K562 (cell line): ENCODE measurements at regions not wholly inside any gene's neighbourhood (a gene's known extent, or its start where the extent isn't known, plus 50 kb on each side); places are given as distances from the start of the nearest gene placed in this dataset.

ENCODE experiments used
- ATAC-seq: fragments of 200-7000 bp; cut with Tn5 transposase; 3 replicates; pipeline ENCODE4 v1.9.1; 2020; ENCODE audit warnings: moderate library complexity
- BruUV-seq: library from RNA; stranded (reverse); fragments of 400-500 nt; replicated peaks from 2 replicates; lab custom pipeline; 2021; lab: Mats Ljungman, UMichigan
- CTCF ChIA-PET: fragments of 300-600 bp; formaldehyde crosslinking; extraction: SDS; loops from one replicate; lab custom pipeline; 2021; ENCODE audit warnings: low intra/inter-chr PET ratio; lab: Yijun Ruan, JAX
- POLR2A ChIA-PET: fragments of 300-600, 350-650 bp; sonication (Branson Sonifier 250); formaldehyde crosslinking; extraction: SDS; loops from one replicate; lab custom pipeline; 2021; ENCODE audit warnings: antibody characterized with exemption, inconsistent platforms; lab: Yijun Ruan, JAX
- DNase-seq, 4 experiments: peaks; one replicate each; pipeline versions ENCODE4 v3.0.0 to v3.0.0-alpha.2; 2011 to 2018; ENCODE audit warnings: low spot score in 3 of 4, mixed read lengths in 3 of 4; ENCODE audit errors: extremely low read depth in 1 of 4
- FAIRE-seq: peaks from 2 replicates; lab custom pipeline; 2011; peaks lifted over from hg19 to GRCh38; lab: Jason Lieb, UNC
- H2AFZ ChIP-seq: 2 replicates; pipeline ENCODE4 v1.6.0; 2011; ENCODE audit warnings: low read depth, low read length, control low read depth, inconsistent platforms
- H3K27ac ChIP-seq: fragments of 200-600 bp; 3 replicates; pipeline ENCODE4 v1.8.0; 2011; ENCODE audit warnings: low read depth, mild to moderate bottlenecking, control low read depth, inconsistent platforms, low read length, moderate library complexity, mixed read lengths; ENCODE audit errors: extremely low read depth
- H3K27me3 ChIP-seq, 2 experiments: fragments of 300-600 bp in 1 of 2; 2 replicates in 1 of 2; 3 replicates in 1 of 2; pipeline versions ENCODE4 v1.6.0 to v1.8.0; 2011; ENCODE audit warnings: inconsistent platforms in 2 of 2, low read length in 2 of 2, mild to moderate bottlenecking in 1 of 2, mixed read lengths in 1 of 2, moderate library complexity in 1 of 2; ENCODE audit not compliant: control insufficient read depth in 2 of 2, insufficient read depth in 2 of 2
- H3K36me3 ChIP-seq: fragments of 300-600 bp; 3 replicates; pipeline ENCODE4 v1.8.0; 2011; ENCODE audit warnings: mild to moderate bottlenecking, low read length, inconsistent platforms; ENCODE audit not compliant: control insufficient read depth, insufficient read depth
- H3K4me1 ChIP-seq, 2 experiments: fragments of 200-600 bp in 1 of 2; replicated peaks in 1 of 2; 2 replicates in 1 of 2; 3 replicates in 1 of 2; pipeline versions ENCODE4 v1.5.1 to v1.8.0; 2011; ENCODE audit warnings: inconsistent platforms in 2 of 2, low read length in 2 of 2, mild to moderate bottlenecking in 1 of 2, mixed read lengths in 1 of 2, moderate library complexity in 1 of 2; ENCODE audit not compliant: control insufficient read depth in 2 of 2, insufficient read depth in 2 of 2
- H3K4me2 ChIP-seq: 2 replicates; pipeline ENCODE4 v1.6.1; 2011; ENCODE audit warnings: low read length, control low read depth, inconsistent platforms, mixed read lengths; ENCODE audit not compliant: insufficient read depth
- H3K4me3 ChIP-seq: fragments of 200-600 bp; sonication (generic), shearing (Covaris generic); 2 replicates; pipeline ENCODE4 v1.5.1; 2016; ENCODE audit warnings: control low read depth, inconsistent platforms
- H3K79me2 ChIP-seq: fragments of 200-600 bp; 3 replicates; pipeline ENCODE4 v1.8.0; 2011; ENCODE audit warnings: low read length, inconsistent platforms; ENCODE audit not compliant: control insufficient read depth, insufficient read depth
- H3K9ac ChIP-seq, 2 experiments: 2 replicates each; pipeline versions ENCODE4 v1.6.0 to v1.6.1; 2011; ENCODE audit warnings: low read depth in 2 of 2, low read length in 2 of 2, control low read depth in 1 of 2, inconsistent platforms in 1 of 2, mild to moderate bottlenecking in 1 of 2, mixed read lengths in 1 of 2; ENCODE audit not compliant: insufficient read depth in 1 of 2
- H3K9me1 ChIP-seq: one replicate; pipeline ENCODE4 v1.6.0; 2011; ENCODE audit warnings: inconsistent platforms, mild to moderate bottlenecking, low read length, moderate library complexity; ENCODE audit not compliant: control insufficient read depth, insufficient read depth
- H3K9me3 ChIP-seq: replicated peaks from 2 replicates; pipeline ENCODE4 v1.5.1; 2011; ENCODE audit warnings: low read depth, low read length, inconsistent platforms; ENCODE audit not compliant: control insufficient read depth, insufficient read depth
- H4K20me1 ChIP-seq: replicated peaks from 2 replicates; pipeline ENCODE4 v1.6.1; 2011; ENCODE audit warnings: low read length, inconsistent platforms, mixed read lengths; ENCODE audit not compliant: control insufficient read depth, insufficient read depth
- AFF4 ChIP-seq: sonication (generic); formaldehyde crosslinking; IDR thresholded peaks from 2 replicates; pipeline ENCODE4 v1.8.0; 2023; ENCODE audit warnings: mild to moderate bottlenecking, missing genetic modification reagents
- ARHGAP35 ChIP-seq: fragments of 450-650 bp; IDR thresholded peaks from 2 replicates; pipeline ENCODE4 v1.6.1; 2018; ENCODE audit not compliant: partially characterized antibody
- CCAR2 ChIP-seq: fragments of 200-400 bp; formaldehyde crosslinking; IDR thresholded peaks from 2 replicates; pipeline ENCODE4 v1.6.1; 2017; ENCODE audit warnings: mild to moderate bottlenecking, low read depth, low read length
- CREB1 ChIP-seq, 2 experiments: sonication (generic) in 1 of 2; formaldehyde crosslinking in 1 of 2; IDR thresholded peaks; 2 replicates each; pipeline versions ENCODE4 v1.6.1 to v1.8.0; 2012 to 2022; ENCODE audit warnings: inconsistent platforms in 1 of 2, mild to moderate bottlenecking in 1 of 2, missing genetic modification reagents in 1 of 2, moderate library complexity in 1 of 2
- EP400 ChIP-seq: fragments of 450-650 bp; IDR thresholded peaks from 2 replicates; pipeline ENCODE4 v1.6.1; 2017; ENCODE audit warnings: antibody characterized with exemption, mild to moderate bottlenecking, moderate library complexity
- MED1 ChIP-seq: sonication (generic); formaldehyde crosslinking; IDR thresholded peaks from 2 replicates; pipeline ENCODE4 v1.8.1; 2023; ENCODE audit warnings: missing genetic modification reagents, borderline replicate concordance
- MEF2A ChIP-seq: IDR thresholded peaks from 2 replicates; pipeline ENCODE4 v1.6.1; 2011; ENCODE audit warnings: low read depth, mild to moderate bottlenecking, low read length, moderate library complexity; ENCODE audit not compliant: control insufficient read depth
- POLR2AphosphoS2 ChIP-seq: IDR thresholded peaks from 2 replicates; pipeline ENCODE4 v1.6.1; 2012; ENCODE audit warnings: low read length, improper control_type of control experiment
- ZC3H11A ChIP-seq: IDR thresholded peaks from 2 replicates; pipeline ENCODE4 v1.6.1; 2012; ENCODE audit warnings: low read depth, low read length, improper control_type of control experiment
- ZNF12 ChIP-seq: sonication (generic); formaldehyde crosslinking; IDR thresholded peaks from 2 replicates; pipeline ENCODE4 v1.4.0; 2020; ENCODE audit warnings: mild to moderate bottlenecking, missing genetic modification reagents
- ZNF232 ChIP-seq: sonication (generic); formaldehyde crosslinking; IDR thresholded peaks from 2 replicates; pipeline ENCODE4 v1.8.0; 2022; ENCODE audit warnings: mild to moderate bottlenecking, missing genetic modification reagents
- ZNF282 ChIP-seq: sonication (generic); formaldehyde crosslinking; IDR thresholded peaks from 2 replicates; pipeline ENCODE4 v1.8.1; 2023; ENCODE audit warnings: missing genetic modification reagents
- WGBS: fragments of 100-300 bp; shearing (Covaris generic); methylation state at CpG from one replicate; pipeline ENCODE4 v1.1.6; 2016; ENCODE audit warnings: low coverage, mixed read lengths; ENCODE audit not compliant: insufficient coverage; ENCODE audit errors: missing lambda C conversion rate; 5-methylcytosine and 5-hydroxymethylcytosine counted together
- in situ Hi-C: fragments of 300-500 bp; cut with MboI; formaldehyde crosslinking; loops from 4 replicates; pipeline ENCODE4 v1.15.0; 2018; ENCODE audit warnings: inconsistent platforms, mixed read lengths
- intact Hi-C: fragments of 100-400 bp; cut with micrococcal nuclease; formaldehyde crosslinking; loops from 2 replicates; pipeline ENCODE4 v1.14.2; 2022
- TF ChIP-seq, protein P1 (sequence below): sonication (generic); formaldehyde crosslinking; IDR thresholded peaks from 2 replicates; pipeline ENCODE4 v1.8.0; 2022; ENCODE audit warnings: mild to moderate bottlenecking, missing genetic modification reagents, borderline replicate concordance
- TF ChIP-seq, protein P2 (sequence below): fragments of 450-650 bp; formaldehyde crosslinking; conservative IDR thresholded peaks from 2 replicates; pipeline ENCODE4 v1.4.0; 2022; ENCODE audit warnings: mild to moderate bottlenecking, missing genetic modification characterization

- TF ChIP-seq, protein P1, sequence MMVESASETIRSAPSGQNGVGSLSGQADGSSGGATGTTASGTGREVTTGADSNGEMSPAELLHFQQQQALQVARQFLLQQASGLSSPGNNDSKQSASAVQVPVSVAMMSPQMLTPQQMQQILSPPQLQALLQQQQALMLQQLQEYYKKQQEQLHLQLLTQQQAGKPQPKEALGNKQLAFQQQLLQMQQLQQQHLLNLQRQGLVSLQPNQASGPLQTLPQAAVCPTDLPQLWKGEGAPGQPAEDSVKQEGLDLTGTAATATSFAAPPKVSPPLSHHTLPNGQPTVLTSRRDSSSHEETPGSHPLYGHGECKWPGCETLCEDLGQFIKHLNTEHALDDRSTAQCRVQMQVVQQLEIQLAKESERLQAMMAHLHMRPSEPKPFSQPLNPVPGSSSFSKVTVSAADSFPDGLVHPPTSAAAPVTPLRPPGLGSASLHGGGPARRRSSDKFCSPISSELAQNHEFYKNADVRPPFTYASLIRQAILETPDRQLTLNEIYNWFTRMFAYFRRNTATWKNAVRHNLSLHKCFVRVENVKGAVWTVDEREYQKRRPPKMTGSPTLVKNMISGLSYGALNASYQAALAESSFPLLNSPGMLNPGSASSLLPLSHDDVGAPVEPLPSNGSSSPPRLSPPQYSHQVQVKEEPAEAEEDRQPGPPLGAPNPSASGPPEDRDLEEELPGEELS (CRISPR knock-in tag), result no peak
- TF ChIP-seq MED1 (CRISPR knock-in tag) (no peak), ARHGAP35 (no peak), ZC3H11A (no peak), CCAR2 (no peak), EP400 (no peak)
- TF ChIP-seq, protein P2, sequence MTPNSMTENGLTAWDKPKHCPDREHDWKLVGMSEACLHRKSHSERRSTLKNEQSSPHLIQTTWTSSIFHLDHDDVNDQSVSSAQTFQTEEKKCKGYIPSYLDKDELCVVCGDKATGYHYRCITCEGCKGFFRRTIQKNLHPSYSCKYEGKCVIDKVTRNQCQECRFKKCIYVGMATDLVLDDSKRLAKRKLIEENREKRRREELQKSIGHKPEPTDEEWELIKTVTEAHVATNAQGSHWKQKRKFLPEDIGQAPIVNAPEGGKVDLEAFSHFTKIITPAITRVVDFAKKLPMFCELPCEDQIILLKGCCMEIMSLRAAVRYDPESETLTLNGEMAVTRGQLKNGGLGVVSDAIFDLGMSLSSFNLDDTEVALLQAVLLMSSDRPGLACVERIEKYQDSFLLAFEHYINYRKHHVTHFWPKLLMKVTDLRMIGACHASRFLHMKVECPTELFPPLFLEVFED (CRISPR knock-in tag), result no peak
These were observed 317.6 kb downstream of the CBLN1 start (continued) for GRCh38 chr16:48963901-48964615.

GRCh38 chr16:48963306-48963705, 318.3 kb downstream of the CBLN1 start:
- no peak overlapping the region for H2AFZ ChIP-seq
- CTCF ChIA-PET, result no interaction called here
- H3K36me3 ChIP-seq, result no peaks in the 10 kb centered on the region
- intact Hi-C loops (no loop called here), in situ Hi-C loops (no loop called here)
- no peak overlapping the region for H3K4me3 ChIP-seq
- 0% methylated on average over 3 of the region's 3 CpGs for WGBS
- FAIRE-seq (no peak), DNase-seq (no peak), ATAC-seq (no peak)
- no peaks in the 10 kb centered on the region for H4K20me1 ChIP-seq
- no peak overlapping the region for H3K4me2 ChIP-seq
- POLR2A ChIA-PET, result no interaction called here
- H3K9me1 ChIP-seq, result no peaks in the 10 kb centered on the region
- BruUV-seq, result no TSS peak
- H3K79me2 ChIP-seq, result no peaks in the 10 kb centered on the region
- no peaks in the 10 kb centered on the region for H3K27me3 ChIP-seq
- H3K9ac ChIP-seq, result no peak overlapping the region
- no peaks in the 10 kb centered on the region for H3K9me3 ChIP-seq
- no peak overlapping the region for H3K27ac ChIP-seq
- H3K4me1 ChIP-seq, result no peaks in the 10 kb centered on the region
- TF ChIP-seq AFF4 (CRISPR knock-in tag), result no peak
- no peak for TF ChIP-seq MEF2A
- TF ChIP-seq POLR2AphosphoS2, result no peak
- TF ChIP-seq ZNF282 (CRISPR knock-in tag), result no peak
- no peak for TF ChIP-seq CREB1 (IDR thresholded peaks at IDR 0.05)
- no peak for TF ChIP-seq CREB1 (CRISPR knock-in tag; IDR thresholded peaks at IDR 0.05)
- TF ChIP-seq ZNF12, result no peak
- TF ChIP-seq ZNF232, result no peak
